Right kidney (tissue), 1 donor: ENCODE measurements at regions not wholly inside any gene's neighbourhood (a gene's known extent, or its start where the extent isn't known, plus 50 kb on each side); places are given as distances from the start of the nearest gene placed in this dataset.

ENCODE experiments used
- DNase-seq: peaks from one replicate; pipeline ENCODE4 v3.0.0-alpha.2; 2016

- no peak for DNase-seq
These were observed 106.9 kb downstream of the TBC1D30 start for GRCh38 chr12:64931321-64931720.

DNA sequence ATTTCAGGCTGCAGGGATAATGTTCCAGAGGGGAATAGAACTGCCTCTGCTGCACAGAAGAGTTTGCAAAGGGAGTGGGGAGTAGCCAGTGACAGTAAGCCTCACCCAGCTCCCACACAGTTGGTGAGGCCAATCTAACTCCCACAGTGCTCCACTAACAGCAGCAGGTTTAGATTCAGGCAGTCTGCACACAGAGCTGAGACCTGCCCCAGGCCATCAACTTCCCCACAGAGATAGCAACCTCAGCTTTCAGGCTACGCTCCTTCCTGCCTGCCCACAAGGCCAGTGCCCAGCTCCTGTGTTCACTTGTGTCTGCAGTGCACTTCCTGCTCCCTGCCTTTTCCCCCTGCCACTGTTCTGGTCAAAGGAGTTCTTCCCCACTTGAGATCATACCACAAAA lies 107.5 kb downstream of the TBC1D30 start:
- DNase-seq, result no peak

GRCh38 chr12:64933791-64934190 lies 109.3 kb downstream of the TBC1D30 start:
- no peak for DNase-seq

DNA sequence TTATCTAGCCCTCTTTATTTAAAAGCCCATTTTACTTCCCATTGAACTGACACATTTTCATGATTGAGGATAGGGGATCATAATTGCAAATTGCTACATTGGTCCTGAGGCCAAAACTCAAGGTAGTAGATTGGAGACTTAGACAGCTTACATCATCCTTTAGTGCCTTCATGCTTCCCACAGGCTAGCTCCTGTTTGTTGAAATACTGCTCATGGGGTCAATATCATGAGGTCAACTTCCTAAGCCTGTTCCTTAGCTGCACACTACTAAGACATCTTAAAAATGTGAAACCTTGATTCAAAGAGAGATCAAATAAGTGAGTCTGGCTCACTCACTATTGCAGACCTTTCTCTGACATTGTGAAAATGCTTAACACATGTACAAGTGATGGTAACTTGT lies 113.0 kb downstream of the TBC1D30 start:
- DNase-seq, result no peak

- DNase-seq, result no peak
These were observed 113.7 kb downstream of the TBC1D30 start for GRCh38 chr12:64938179-64938578.

GRCh38 chr12:64943686-64944085 lies 119.2 kb downstream of the TBC1D30 start:
- no peak for DNase-seq

DNA sequence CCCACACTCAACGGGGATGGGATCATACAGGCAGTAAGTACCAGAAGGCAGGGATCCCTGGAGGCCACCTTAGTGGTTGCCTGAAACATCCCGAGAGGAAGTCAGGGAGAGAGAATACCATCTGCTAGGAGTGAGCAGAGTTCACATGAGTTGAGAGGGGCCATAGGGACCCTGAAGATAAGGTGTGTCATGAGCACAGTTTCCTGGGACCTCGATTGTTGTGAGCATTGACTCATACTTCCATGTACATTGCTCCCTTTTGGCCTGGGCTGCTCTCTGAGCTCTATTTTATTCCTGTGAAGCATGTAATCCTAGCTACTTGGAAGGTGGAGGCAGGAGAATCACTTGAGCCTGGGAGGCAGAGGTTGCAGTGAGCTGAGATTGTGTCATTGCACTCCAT lies 120.5 kb downstream of the TBC1D30 start:
- no peak for DNase-seq

- peak; percentile 12 for DNase-seq
These were observed 121.8 kb downstream of the TBC1D30 start for GRCh38 chr12:64946132-64946829.

DNA sequence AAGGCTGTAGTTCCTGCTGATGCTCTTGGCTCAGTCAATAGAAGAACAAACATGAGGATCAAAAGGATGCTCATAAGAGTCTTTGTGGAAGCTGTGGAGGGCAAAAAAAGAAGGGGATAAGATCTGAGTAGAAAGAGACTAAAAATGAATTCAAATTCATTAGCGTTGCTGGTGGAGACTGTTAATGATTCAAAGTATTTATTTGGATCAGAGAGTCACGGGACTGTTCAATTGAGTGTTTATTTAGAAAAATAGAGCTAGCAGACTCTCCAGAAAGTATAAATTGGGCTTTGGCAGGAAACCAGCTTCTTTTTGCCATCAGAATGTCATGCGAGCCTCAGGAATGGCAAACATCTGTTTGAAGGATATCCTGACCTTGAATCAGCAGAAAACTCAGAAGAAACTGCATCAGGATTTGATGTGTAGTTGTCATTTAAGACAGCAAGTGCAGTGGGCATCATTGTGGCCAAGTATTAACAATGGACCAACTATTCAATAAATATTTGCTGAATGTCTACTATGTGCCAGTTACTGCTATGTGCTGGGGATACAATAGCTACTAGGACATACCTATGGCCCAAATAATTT lies 126.4 kb downstream of the TBC1D30 start:
- no peak for DNase-seq

- DNase-seq, result no peak
These were observed 127.5 kb downstream of the TBC1D30 start for GRCh38 chr12:64951944-64952343.

GRCh38 chr12:64955746-64956145 lies 131.3 kb downstream of the TBC1D30 start:
- no peak for DNase-seq

- no peak for DNase-seq
These were observed 141.5 kb downstream of the TBC1D30 start for GRCh38 chr12:64965920-64966319.

- no peak for DNase-seq
These were observed 144.8 kb downstream of the TBC1D30 start for GRCh38 chr12:64968989-64969819.

GRCh38 chr12:64976131-64976530 lies 145.0 kb downstream of the WIF1 start:
- DNase-seq, result no peak

GRCh38 chr12:64983771-64984278 lies 137.3 kb downstream of the WIF1 start:
- no peak for DNase-seq

DNA sequence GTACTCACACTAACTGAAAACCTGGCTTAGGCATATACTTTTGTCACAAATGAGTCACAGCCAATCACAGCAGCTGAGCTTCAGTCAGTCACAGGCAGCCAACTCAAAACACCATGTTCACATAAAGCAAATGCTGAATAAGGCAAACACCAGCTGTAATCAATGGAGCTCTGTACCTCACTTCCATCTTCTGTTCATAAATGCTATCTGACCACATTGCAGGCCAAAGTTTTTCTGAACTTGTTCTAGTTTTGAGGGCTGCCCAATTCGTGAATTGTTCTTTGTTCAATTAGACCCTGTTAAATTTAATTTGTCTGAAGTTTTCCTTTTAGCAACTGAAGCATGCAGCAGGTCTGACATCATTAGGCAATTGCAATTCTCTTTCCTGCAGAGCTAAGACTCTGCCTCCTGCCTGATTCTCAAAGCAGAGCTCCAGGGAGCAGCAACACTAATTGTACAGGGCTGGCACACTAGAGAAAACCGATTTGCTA lies 129.9 kb downstream of the WIF1 start:
- DNase-seq, result no peak

DNA sequence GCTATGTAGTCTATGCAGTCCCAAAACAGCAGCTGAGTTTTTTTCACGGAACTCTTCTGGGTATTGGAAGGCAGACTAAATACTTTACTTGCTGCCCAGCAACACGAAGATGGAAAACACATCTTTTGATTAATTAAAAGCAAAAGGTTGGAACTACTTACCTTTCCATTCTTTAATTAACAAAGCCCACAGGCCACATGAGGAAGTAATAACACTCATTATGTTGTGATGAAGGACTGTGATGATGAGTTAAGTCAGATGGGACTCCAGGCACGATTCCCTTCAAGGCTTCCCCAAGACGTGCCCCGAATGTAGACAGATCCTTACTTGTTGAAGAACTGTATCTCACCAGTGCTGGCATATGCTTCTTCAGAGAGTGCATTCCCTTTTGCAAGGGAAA lies 129.0 kb downstream of the WIF1 start:
- no peak for DNase-seq

- no peak for DNase-seq
These were observed 128.5 kb downstream of the WIF1 start for GRCh38 chr12:64992641-64993040.

DNA sequence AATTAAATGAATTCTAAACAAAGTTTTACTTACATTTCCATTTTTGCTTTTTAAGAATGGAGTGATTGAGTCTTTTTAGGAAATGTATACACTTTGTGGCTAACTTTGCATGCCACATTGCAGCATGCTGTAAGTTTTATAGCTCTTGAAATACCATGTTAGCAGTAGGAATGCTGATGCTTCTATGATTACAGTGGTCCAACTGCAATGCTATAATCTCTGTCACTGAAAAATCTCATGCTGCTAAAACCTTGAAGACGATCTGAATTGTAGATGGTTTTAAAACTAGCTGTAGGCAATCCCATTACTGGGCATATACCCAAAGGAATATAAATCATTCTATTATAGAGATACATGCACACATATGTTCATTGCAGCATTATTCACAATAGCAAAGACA lies 127.6 kb downstream of the WIF1 start:
- DNase-seq, result no peak

- no peak for DNase-seq
These were observed 125.3 kb downstream of the WIF1 start for GRCh38 chr12:64995816-64996215.

GRCh38 chr12:64997858-64998257 lies 123.2 kb downstream of the WIF1 start:
- DNase-seq, result no peak

DNA sequence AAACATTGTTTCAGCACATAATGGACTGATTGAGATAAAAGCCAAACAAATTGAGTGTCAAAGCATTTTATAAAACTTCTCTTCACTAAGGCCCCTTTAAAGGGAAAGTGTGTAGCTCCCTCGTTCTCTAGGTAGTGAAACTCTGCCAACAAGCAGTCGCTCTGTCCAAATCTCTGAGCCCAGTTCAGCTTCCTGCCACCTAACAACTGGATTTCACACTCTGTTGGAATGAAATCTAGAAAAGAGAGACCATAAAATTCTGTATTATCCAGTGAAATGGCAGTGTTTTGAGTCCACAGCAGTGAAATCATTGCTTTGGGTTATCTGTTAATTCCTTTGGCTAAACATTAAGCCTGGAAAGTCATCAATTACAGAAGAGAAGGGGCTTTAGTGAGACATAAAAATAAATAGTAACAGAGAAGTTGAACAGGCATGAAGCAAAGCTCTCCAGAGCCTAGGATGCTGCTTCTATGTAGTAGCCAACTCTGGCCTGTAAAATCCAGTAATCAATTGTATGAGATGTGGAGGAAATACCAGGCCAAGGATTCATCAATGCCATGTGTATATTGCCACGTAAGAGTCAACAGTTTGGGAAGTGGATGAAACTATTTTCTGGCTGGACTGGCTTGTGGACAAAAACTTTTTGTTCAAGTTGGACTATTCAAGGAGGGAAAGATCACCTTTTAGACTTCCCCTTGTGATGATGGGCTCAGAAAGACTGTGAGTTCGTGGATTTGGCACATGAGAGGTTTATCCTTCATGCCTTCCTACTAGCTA lies 122.5 kb downstream of the WIF1 start:
- DNase-seq, result no peak

- no peak for DNase-seq
These were observed 122.0 kb downstream of the WIF1 start for GRCh38 chr12:64999148-64999425.
